HEK293 (cell line): ENCODE measurements at regions not wholly inside any gene's neighbourhood (a gene's known extent, or its start where the extent isn't known, plus 50 kb on each side); places are given as distances from the start of the nearest gene placed in this dataset.

Source experiments
- CTCF ChIA-PET: fragments of 350-600 bp; formaldehyde crosslinking; extraction: SDS; loops from one replicate; lab custom pipeline; 2021; ENCODE audit warnings: antibody characterized with exemption; lab: Yijun Ruan, JAX
- POLR2A ChIA-PET: fragments of 300-600 bp; formaldehyde crosslinking; extraction: SDS; loops from one replicate; lab custom pipeline; 2020; ENCODE audit warnings: antibody characterized with exemption, inconsistent platforms; lab: Yijun Ruan, JAX
- H3K27ac ChIP-seq: fragments of 200-500 bp; sonication (Bioruptor generic); 2 replicates; pipeline ENCODE4 v1.5.1; 2014; ENCODE audit warnings: low read depth, low read length, control low read depth, inconsistent platforms; ENCODE audit errors: extremely low read depth
- H3K36me3 ChIP-seq, 2 experiments: fragments of 200-500 bp in 1 of 2; sonication (Bioruptor generic) in 1 of 2; 1 replicate in 1 of 2; 2 replicates in 1 of 2; pipeline ENCODE4 v1.5.1; 2014 to 2017; ENCODE audit warnings: inconsistent platforms in 2 of 2, low read length in 2 of 2; ENCODE audit not compliant: control insufficient read depth in 2 of 2, insufficient read depth in 1 of 2
- H3K4me1 ChIP-seq: fragments of 200-500 bp; sonication (Bioruptor generic); 2 replicates; pipeline ENCODE4 v1.5.1; 2014; ENCODE audit warnings: mild to moderate bottlenecking, low read length, inconsistent platforms; ENCODE audit not compliant: control insufficient read depth, insufficient read depth
- H3K4me3 ChIP-seq: 2 replicates; pipeline ENCODE4 v1.5.1; 2011; ENCODE audit warnings: low read depth, mild to moderate bottlenecking, control low read depth, low read length, moderate library complexity
- H3K9me3 ChIP-seq: fragments of 200-500 bp; sonication (Bioruptor generic); 2 replicates; pipeline ENCODE4 v1.5.1; 2014; ENCODE audit warnings: low read depth, low read length, inconsistent platforms; ENCODE audit not compliant: control insufficient read depth, insufficient read depth
- BCL6B ChIP-seq: fragments of 450-650 bp; formaldehyde crosslinking; IDR thresholded peaks from 2 replicates; pipeline ENCODE4 v1.5.1; 2017; ENCODE audit warnings: missing biosample characterization, missing genetic modification characterization
- HOXA7 ChIP-seq: sonication (generic); formaldehyde crosslinking; IDR thresholded peaks from 2 replicates; pipeline ENCODE4 v1.8.1; 2022; ENCODE audit warnings: missing genetic modification reagents, borderline replicate concordance
- OSR2 ChIP-seq: fragments of 450-650 bp; formaldehyde crosslinking; IDR thresholded peaks from 2 replicates; pipeline ENCODE4 v1.5.1; 2016; ENCODE audit warnings: missing biosample characterization, missing genetic modification characterization
- PRDM1 ChIP-seq: fragments of 450-650 bp; formaldehyde crosslinking; IDR thresholded peaks from 2 replicates; pipeline ENCODE4; 2016; ENCODE audit warnings: missing biosample characterization, missing genetic modification characterization
- PRDM10 ChIP-seq: fragments of 450-650 bp; formaldehyde crosslinking; IDR thresholded peaks from 2 replicates; pipeline ENCODE4 v1.5.1; 2016; ENCODE audit warnings: missing biosample characterization, missing genetic modification characterization
- ZBTB20 ChIP-seq: fragments of 450-650 bp; formaldehyde crosslinking; IDR thresholded peaks from 2 replicates; pipeline ENCODE4 v1.5.1; 2016; ENCODE audit warnings: missing biosample characterization, missing genetic modification characterization
- ZBTB21 ChIP-seq: fragments of 450-650 bp; formaldehyde crosslinking; IDR thresholded peaks from 2 replicates; pipeline ENCODE4 v1.5.1; 2017; ENCODE audit warnings: missing biosample characterization, missing genetic modification characterization
- ZBTB6 ChIP-seq: fragments of 450-650 bp; formaldehyde crosslinking; IDR thresholded peaks from 2 replicates; pipeline ENCODE4 v1.5.1; 2017; ENCODE audit warnings: missing biosample characterization, missing genetic modification characterization
- ZBTB8A ChIP-seq: fragments of 450-650 bp; formaldehyde crosslinking; IDR thresholded peaks from 2 replicates; pipeline ENCODE4 v1.5.1; 2016; ENCODE audit warnings: missing biosample characterization, missing genetic modification characterization
- ZFP37 ChIP-seq: fragments of 450-650 bp; formaldehyde crosslinking; IDR thresholded peaks from 2 replicates; pipeline ENCODE4 v1.5.1; 2016; ENCODE audit warnings: missing biosample characterization, missing genetic modification characterization
- ZFP69B ChIP-seq: fragments of 450-650 bp; formaldehyde crosslinking; IDR thresholded peaks from 2 replicates; pipeline ENCODE4 v1.5.1; 2016; ENCODE audit warnings: missing biosample characterization, missing genetic modification characterization
- ZNF223 ChIP-seq: fragments of 450-650 bp; formaldehyde crosslinking; IDR thresholded peaks from 2 replicates; pipeline ENCODE4 v1.5.1; 2016; ENCODE audit warnings: missing biosample characterization, missing genetic modification characterization
- ZNF24 ChIP-seq: fragments of 450-650 bp; formaldehyde crosslinking; IDR thresholded peaks from 2 replicates; pipeline ENCODE4 v1.5.1; 2016; ENCODE audit warnings: missing biosample characterization, missing genetic modification characterization
- ZNF248 ChIP-seq: fragments of 450-650 bp; formaldehyde crosslinking; IDR thresholded peaks from 2 replicates; pipeline ENCODE4 v1.5.1; 2017; ENCODE audit warnings: missing biosample characterization, missing genetic modification characterization
- ZNF311 ChIP-seq: fragments of 450-650 bp; formaldehyde crosslinking; IDR thresholded peaks from 2 replicates; pipeline ENCODE4 v1.5.1; 2017; ENCODE audit warnings: missing biosample characterization, missing genetic modification characterization, borderline replicate concordance
- ZNF510 ChIP-seq: fragments of 450-650 bp; formaldehyde crosslinking; IDR thresholded peaks from 2 replicates; pipeline ENCODE4 v1.5.1; 2018; ENCODE audit warnings: mild to moderate bottlenecking, missing genetic modification characterization, missing biosample characterization; ENCODE audit not compliant: insufficient replicate concordance
- ZNF654 ChIP-seq: fragments of 450-650 bp; formaldehyde crosslinking; IDR thresholded peaks from 2 replicates; pipeline ENCODE4 v1.5.1; 2016; ENCODE audit warnings: low read depth, missing biosample characterization, missing genetic modification characterization
- ZNF704 ChIP-seq: fragments of 450-650 bp; formaldehyde crosslinking; IDR thresholded peaks from 2 replicates; pipeline ENCODE4 v1.5.1; 2016; ENCODE audit warnings: missing biosample characterization, missing genetic modification characterization
- ZNF768 ChIP-seq: fragments of 450-650 bp; formaldehyde crosslinking; IDR thresholded peaks from 2 replicates; pipeline ENCODE4 v1.5.1; 2018; ENCODE audit warnings: missing biosample characterization, mild to moderate bottlenecking, missing genetic modification characterization
- TF ChIP-seq, protein P1 (sequence below): fragments of 450-650 bp; formaldehyde crosslinking; IDR thresholded peaks from 2 replicates; pipeline ENCODE4 v1.5.1; 2016; ENCODE audit warnings: missing biosample characterization, missing genetic modification characterization
- TF ChIP-seq, protein P2 (sequence below): fragments of 450-650 bp; formaldehyde crosslinking; IDR thresholded peaks from 2 replicates; pipeline ENCODE4 v1.5.1; 2016; ENCODE audit warnings: missing biosample characterization, missing genetic modification characterization

DNA sequence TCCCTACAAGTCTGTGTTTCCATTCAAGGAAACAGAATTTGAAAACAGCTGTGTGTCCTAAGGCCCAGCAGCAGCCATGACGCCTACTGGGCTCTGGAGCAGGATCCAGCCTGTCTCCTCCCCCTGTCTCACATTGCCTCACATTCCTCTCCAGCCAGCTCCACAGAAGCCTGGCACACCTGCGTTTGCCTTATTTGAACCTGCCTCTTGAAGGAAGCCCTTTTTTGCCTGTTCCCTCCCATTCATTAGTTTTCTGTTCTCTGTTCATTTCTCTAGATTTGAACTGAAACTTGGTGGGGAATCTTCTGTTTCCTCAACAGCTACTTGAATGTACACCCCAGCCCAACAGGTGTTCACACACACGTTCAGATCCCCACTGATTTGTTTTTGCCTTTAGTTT, 890.5 kb downstream of the TUSC7 start:
- CTCF ChIA-PET = no interaction called here
- peaks cover 4% of the 10 kb centered on the region; the same call in 1 of the 2 replicates for H3K4me1 ChIP-seq

GRCh38 chr3:117600666-117601065, 891.1 kb downstream of the TUSC7 start:
- Histone ChIP-seq H3K4me1 (peaks cover 4% of the 10 kb centered on the region; the same call in 1 of the 2 replicates), H3K36me3 (no peaks in the 10 kb centered on the region), H3K27ac (no peak overlapping the region), H3K4me3 (no peak overlapping the region), H3K9me3 (no peaks in the 10 kb centered on the region)
- TF ChIP-seq ZFP69B (no peak), ZBTB20 (no peak), ZNF510 (tag by site-specific recombination) (no peak), PRDM10 (no peak), ZFP37 (tag by site-specific recombination) (no peak), PRDM1 (tag by site-specific recombination) (no peak), ZNF248 (tag by site-specific recombination) (no peak), ZBTB8A (tag by site-specific recombination) (no peak), HOXA7 (CRISPR knock-in tag) (no peak)
- TF ChIP-seq, protein P1, sequence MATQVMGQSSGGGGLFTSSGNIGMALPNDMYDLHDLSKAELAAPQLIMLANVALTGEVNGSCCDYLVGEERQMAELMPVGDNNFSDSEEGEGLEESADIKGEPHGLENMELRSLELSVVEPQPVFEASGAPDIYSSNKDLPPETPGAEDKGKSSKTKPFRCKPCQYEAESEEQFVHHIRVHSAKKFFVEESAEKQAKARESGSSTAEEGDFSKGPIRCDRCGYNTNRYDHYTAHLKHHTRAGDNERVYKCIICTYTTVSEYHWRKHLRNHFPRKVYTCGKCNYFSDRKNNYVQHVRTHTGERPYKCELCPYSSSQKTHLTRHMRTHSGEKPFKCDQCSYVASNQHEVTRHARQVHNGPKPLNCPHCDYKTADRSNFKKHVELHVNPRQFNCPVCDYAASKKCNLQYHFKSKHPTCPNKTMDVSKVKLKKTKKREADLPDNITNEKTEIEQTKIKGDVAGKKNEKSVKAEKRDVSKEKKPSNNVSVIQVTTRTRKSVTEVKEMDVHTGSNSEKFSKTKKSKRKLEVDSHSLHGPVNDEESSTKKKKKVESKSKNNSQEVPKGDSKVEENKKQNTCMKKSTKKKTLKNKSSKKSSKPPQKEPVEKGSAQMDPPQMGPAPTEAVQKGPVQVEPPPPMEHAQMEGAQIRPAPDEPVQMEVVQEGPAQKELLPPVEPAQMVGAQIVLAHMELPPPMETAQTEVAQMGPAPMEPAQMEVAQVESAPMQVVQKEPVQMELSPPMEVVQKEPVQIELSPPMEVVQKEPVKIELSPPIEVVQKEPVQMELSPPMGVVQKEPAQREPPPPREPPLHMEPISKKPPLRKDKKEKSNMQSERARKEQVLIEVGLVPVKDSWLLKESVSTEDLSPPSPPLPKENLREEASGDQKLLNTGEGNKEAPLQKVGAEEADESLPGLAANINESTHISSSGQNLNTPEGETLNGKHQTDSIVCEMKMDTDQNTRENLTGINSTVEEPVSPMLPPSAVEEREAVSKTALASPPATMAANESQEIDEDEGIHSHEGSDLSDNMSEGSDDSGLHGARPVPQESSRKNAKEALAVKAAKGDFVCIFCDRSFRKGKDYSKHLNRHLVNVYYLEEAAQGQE (tag by site-specific recombination) = no peak
- TF ChIP-seq, protein P2, sequence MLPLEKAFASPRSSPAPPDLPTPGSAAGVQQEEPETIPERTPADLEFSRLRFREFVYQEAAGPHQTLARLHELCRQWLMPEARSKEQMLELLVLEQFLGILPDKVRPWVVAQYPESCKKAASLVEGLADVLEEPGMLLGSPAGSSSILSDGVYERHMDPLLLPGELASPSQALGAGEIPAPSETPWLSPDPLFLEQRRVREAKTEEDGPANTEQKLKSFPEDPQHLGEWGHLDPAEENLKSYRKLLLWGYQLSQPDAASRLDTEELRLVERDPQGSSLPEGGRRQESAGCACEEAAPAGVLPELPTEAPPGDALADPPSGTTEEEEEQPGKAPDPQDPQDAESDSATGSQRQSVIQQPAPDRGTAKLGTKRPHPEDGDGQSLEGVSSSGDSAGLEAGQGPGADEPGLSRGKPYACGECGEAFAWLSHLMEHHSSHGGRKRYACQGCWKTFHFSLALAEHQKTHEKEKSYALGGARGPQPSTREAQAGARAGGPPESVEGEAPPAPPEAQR (tag by site-specific recombination) = no peak
- CTCF ChIA-PET = no interaction called here
- POLR2A ChIA-PET = no interaction called here

More for the DNA sequence above, 890.5 kb downstream of the TUSC7 start:
- no peaks in the 10 kb centered on the region for H3K36me3 ChIP-seq
- TF ChIP-seq ZBTB6 (tag by site-specific recombination) (no peak), ZNF24 (tag by site-specific recombination) (no peak), ZNF223 (no peak), OSR2 (tag by site-specific recombination) (no peak), ZBTB21 (no peak), ZNF654 (tag by site-specific recombination) (no peak), ZNF704 (no peak), ZNF768 (tag by site-specific recombination) (no peak), BCL6B (no peak), ZNF311 (tag by site-specific recombination) (no peak)
- TF ChIP-seq, all 188 proteins: peak for 0
- POLR2A ChIA-PET = no interaction called here
- H3K9me3 ChIP-seq = no peaks in the 10 kb centered on the region
- H3K4me3 ChIP-seq = no peak overlapping the region
- no peak overlapping the region for H3K27ac ChIP-seq
